Jurkat, Clone E6-1 (cell line): ENCODE measurements at regions not wholly inside any gene's neighbourhood (a gene's known extent, or its start where the extent isn't known, plus 50 kb on each side); places are given as distances from the start of the nearest gene placed in this dataset.

ENCODE experiments used
- DNase-seq: peaks from one replicate; pipeline ENCODE4 v3.0.0-alpha.2; 2011; ENCODE audit warnings: low read depth, low spot score
- H3K4me3 ChIP-seq: 2 replicates; pipeline ENCODE4 v1.5.1; 2011; ENCODE audit warnings: mild to moderate bottlenecking, low read length, control low read depth, moderate library complexity

DNA sequence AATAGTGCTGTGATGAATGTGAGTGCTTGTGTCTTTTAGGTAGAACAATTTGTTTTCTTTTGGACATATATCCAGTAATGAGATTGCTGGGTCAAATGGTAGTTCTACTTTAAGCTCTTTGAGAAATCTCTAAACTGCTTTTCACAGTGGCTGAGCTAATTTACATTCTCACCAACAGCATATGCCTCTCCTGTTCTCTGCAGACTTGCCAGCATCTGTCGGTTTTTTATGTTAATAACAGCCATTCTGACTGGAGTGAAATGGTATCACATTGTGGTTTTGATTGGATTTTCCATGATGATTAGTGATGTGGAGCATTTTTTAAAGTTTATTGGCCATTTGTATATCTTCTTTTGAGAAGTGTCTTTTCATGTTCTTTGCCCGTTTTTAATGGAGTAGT, 647.3 kb upstream of the ADAMTS5 start:
- no peak for DNase-seq
- no peak overlapping the region for H3K4me3 ChIP-seq

DNA sequence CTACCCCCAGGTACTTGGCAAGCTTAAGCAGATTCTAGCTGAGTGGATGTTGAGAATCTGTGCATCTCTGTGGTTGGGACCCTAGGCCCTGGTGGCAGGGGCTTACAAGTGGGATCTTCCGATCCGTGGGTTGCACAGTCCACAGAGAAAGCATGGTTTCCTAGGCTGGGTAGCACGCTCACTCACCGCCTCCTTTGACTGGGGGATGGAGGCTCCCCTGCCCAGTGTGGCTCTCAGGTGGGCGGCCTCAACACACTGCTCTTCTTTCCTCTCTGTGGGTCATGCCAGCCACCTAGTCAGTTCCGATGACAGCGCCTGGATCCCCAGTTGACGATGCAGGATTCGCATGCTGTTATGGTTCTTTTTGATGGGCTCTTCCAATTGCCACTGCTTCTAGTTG, 639.5 kb upstream of the ADAMTS5 start:
- no peak overlapping the region for H3K4me3 ChIP-seq
- DNase-seq: no peak

- no peak for DNase-seq
- H3K4me3 ChIP-seq: no peak overlapping the region
These were observed 629.3 kb upstream of the ADAMTS5 start for GRCh38 chr21:27596196-27596595.

GRCh38 chr21:27595716-27596115, 628.8 kb upstream of the ADAMTS5 start:
- DNase-seq: no peak

DNA sequence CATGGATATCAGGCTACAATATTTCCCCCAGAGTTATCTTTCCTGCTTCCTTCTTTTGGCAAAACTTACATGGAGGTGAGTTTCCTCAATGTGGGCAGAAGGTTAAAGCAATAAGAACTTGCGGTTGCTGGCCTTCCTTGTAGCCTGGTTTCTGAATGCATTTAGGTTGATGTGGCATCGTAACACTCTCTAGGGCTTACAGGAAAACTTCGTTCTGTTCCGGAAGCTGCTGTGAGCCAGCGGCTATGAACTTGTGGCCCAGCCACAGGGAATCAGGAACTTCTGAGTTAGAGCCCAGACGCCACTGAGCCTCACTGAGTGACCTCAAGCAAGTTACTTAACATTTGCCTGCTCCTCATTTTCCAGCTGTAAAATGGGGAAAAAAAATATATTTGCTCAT, 623.4 kb upstream of the ADAMTS5 start:
- DNase-seq: no peak
- no peak overlapping the region for H3K4me3 ChIP-seq

More at GRCh38 chr21:27595716-27596115, 628.8 kb upstream of the ADAMTS5 start:
- H3K4me3 ChIP-seq: no peak overlapping the region

GRCh38 chr21:27589781-27590180, 622.9 kb upstream of the ADAMTS5 start:
- no peak overlapping the region for H3K4me3 ChIP-seq
- no peak for DNase-seq

GRCh38 chr21:27586986-27587385, 620.1 kb upstream of the ADAMTS5 start:
- no peak overlapping the region for H3K4me3 ChIP-seq
- DNase-seq: no peak

DNA sequence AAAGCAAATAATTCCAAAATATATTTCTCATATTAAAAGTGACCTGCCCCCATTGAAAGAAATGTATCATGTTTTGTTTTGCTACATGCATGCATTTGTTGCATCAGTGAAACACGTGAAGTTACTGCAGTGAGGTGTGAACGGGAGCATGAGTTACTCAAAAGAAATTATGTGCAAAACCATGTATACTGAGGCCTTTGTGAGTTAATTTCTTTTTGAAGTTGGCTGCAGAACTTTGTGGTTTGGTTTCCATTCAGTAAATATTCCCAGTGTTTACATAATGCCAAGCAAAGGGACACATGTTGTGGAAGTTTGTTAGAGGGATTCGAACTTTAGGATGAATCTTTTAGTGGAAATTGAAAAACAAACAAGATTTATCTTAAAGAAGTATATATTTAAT, 619.4 kb upstream of the ADAMTS5 start:
- H3K4me3 ChIP-seq: no peak overlapping the region
- DNase-seq: no peak

- no peak for DNase-seq
- H3K4me3 ChIP-seq: no peak overlapping the region
These were observed 617.4 kb upstream of the ADAMTS5 start for GRCh38 chr21:27584256-27584655.

- H3K4me3 ChIP-seq: no peak overlapping the region
- no peak for DNase-seq
These were observed 616.1 kb upstream of the ADAMTS5 start for GRCh38 chr21:27582948-27583430.

DNA sequence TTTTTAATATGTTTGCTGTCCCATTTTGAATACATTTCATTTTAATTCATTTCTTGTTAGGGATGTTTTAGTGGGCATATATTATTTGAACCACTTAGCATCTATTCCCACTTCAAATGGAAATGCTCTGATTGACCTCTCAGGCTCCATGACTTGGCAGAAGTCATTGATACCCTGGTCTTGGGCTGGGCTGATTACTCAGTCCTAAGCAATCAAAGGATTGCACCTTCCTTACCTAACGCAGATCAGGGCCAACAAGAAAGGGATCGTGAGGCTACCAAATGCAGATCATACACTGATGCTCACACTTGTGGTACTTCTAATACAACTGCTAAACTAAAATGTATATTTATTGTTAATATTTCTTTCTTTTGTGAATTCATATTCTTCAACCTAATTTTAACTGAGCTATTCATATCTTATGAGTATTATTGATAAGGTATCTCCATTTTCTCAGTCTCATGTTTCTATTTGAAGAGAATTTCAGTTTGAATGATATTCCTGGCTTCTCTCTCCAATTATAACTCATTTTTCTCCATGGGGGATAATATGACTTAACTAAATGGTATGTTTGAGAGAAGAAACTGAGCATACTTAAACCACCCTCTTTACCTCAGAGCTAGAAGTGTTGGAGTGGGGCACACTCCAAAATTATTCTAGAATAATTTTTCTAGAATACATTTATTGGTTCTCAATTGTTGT, 615.5 kb upstream of the ADAMTS5 start:
- H3K4me3 ChIP-seq: no peak overlapping the region
- DNase-seq: no peak

- DNase-seq: no peak
- no peak overlapping the region for H3K4me3 ChIP-seq
These were observed 614.3 kb upstream of the ADAMTS5 start for GRCh38 chr21:27581168-27581567.

GRCh38 chr21:27580276-27580675, 613.4 kb upstream of the ADAMTS5 start:
- DNase-seq: no peak
- H3K4me3 ChIP-seq: no peak overlapping the region

DNA sequence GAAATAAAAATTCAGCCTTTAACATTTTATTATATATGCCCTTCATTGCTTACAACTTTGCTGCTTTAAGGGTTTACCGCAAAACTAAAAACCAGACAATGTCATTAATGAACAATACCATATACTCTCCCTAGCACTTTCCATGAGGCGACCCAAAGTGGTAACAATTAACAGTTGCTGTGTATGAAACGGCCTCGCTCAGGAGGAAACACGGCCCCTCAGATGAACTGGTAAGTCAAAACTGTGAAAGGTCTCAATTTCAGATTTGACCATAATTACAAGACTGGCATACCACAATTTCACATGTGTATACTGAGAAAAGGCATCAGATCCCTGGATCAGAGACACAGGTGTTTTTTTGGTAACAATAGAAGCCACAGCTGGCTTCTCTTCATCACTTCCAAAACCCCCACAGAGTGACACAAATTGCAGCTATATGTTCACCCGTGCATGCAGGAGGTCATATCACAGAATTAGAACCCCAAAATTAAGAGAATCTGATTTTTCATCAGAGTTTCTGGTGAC, 611.9 kb upstream of the ADAMTS5 start:
- no peak overlapping the region for H3K4me3 ChIP-seq
- DNase-seq: no peak

GRCh38 chr21:27572696-27573095, 605.8 kb upstream of the ADAMTS5 start:
- DNase-seq: no peak

DNA sequence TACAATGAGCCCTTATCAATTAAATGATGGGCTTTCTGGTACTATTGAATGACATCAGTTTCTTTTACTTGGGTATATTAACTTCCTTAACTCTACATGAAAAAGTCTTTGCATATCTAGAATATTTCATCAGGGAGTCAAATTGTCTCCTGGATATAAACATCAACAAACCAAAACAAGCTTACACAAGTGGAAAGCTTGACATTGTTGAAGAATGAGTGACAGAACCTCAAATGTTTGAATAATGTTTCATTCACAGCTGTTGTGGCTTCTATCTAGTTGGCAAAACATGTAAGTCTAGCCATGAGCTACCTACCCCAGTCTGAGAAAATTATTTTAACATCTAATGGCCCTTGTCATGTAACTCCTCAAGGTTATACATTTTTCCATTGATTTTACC, 604.8 kb upstream of the ADAMTS5 start:
- H3K4me3 ChIP-seq: no peak overlapping the region

More at GRCh38 chr21:27572696-27573095, 605.8 kb upstream of the ADAMTS5 start:
- H3K4me3 ChIP-seq: no peak overlapping the region

GRCh38 chr21:27570306-27570868, 603.5 kb upstream of the ADAMTS5 start:
- no peak overlapping the region for H3K4me3 ChIP-seq
- DNase-seq: no peak

More for the DNA sequence above, 604.8 kb upstream of the ADAMTS5 start:
- no peak for DNase-seq

GRCh38 chr21:27569831-27570230, 602.9 kb upstream of the ADAMTS5 start:
- no peak for DNase-seq
- H3K4me3 ChIP-seq: no peak overlapping the region

GRCh38 chr21:27569091-27569490, 602.2 kb upstream of the ADAMTS5 start:
- no peak for DNase-seq
- no peak overlapping the region for H3K4me3 ChIP-seq

- no peak for DNase-seq
These were observed 600.5 kb upstream of the ADAMTS5 start for GRCh38 chr21:27567381-27567780.

GRCh38 chr21:27566521-27566920, 599.6 kb upstream of the ADAMTS5 start:
- DNase-seq: no peak

More at GRCh38 chr21:27567381-27567780, 600.5 kb upstream of the ADAMTS5 start:
- no peak overlapping the region for H3K4me3 ChIP-seq

More at GRCh38 chr21:27566521-27566920, 599.6 kb upstream of the ADAMTS5 start:
- no peak overlapping the region for H3K4me3 ChIP-seq
